ENCODE measurements at regions not wholly inside any gene's neighbourhood (a gene's known extent, or its start where the extent isn't known, plus 50 kb on each side); places are given as distances from the start of the nearest gene placed in this dataset.

GRCh38 chr4:124866301-124866700 is 153.8 kb upstream of the ANKRD50 start:
- no peak for DNase-seq (ENCODE audit: low read depth)
- TF ChIP-seq CTCF (IDR thresholded peaks at IDR 0.05; ENCODE audit: insufficient read depth, low read depth, low read length) = no peak
- H3K4me3 ChIP-seq (ENCODE audit: low read depth, low read length) = no peak overlapping the region

- DNase-seq (ENCODE audit: low read depth) = no peak
- H3K4me3 ChIP-seq (ENCODE audit: low read depth, low read length) = no peak overlapping the region
- no peak for TF ChIP-seq CTCF (IDR thresholded peaks at IDR 0.05; ENCODE audit: insufficient read depth, low read depth, low read length)
These were observed 150.6 kb upstream of the ANKRD50 start for GRCh38 chr4:124863040-124863545.

- TF ChIP-seq CTCF (IDR thresholded peaks at IDR 0.05; ENCODE audit: insufficient read depth, low read depth, low read length) = no peak
- no peak overlapping the region for H3K4me3 ChIP-seq (ENCODE audit: low read depth, low read length)
- DNase-seq (ENCODE audit: low read depth) = no peak
These were observed 149.7 kb upstream of the ANKRD50 start for GRCh38 chr4:124862261-124862660.

GRCh38 chr4:124861761-124862160 is 149.2 kb upstream of the ANKRD50 start:
- no peak overlapping the region for H3K4me3 ChIP-seq (ENCODE audit: low read depth, low read length)
- TF ChIP-seq CTCF (IDR thresholded peaks at IDR 0.05; ENCODE audit: insufficient read depth, low read depth, low read length) = no peak
- no peak for DNase-seq (ENCODE audit: low read depth)

- peak; percentile 27 for DNase-seq (ENCODE audit: low read depth)
- no peak overlapping the region for H3K4me3 ChIP-seq (ENCODE audit: low read depth, low read length)
- no peak for TF ChIP-seq CTCF (IDR thresholded peaks at IDR 0.05; ENCODE audit: insufficient read depth, low read depth, low read length)
These were observed 142.4 kb upstream of the ANKRD50 start for GRCh38 chr4:124854968-124855367.

- TF ChIP-seq CTCF (IDR thresholded peaks at IDR 0.05; ENCODE audit: insufficient read depth, low read depth, low read length) = no peak
- H3K4me3 ChIP-seq (ENCODE audit: low read depth, low read length) = no peak overlapping the region
- peak; percentile 7 for DNase-seq (ENCODE audit: low read depth)
These were observed 139.2 kb upstream of the ANKRD50 start for GRCh38 chr4:124851741-124852140.

GRCh38 chr4:124846306-124846705 is 133.8 kb upstream of the ANKRD50 start:
- TF ChIP-seq CTCF (IDR thresholded peaks at IDR 0.05; ENCODE audit: insufficient read depth, low read depth, low read length) = no peak
- no peak overlapping the region for H3K4me3 ChIP-seq (ENCODE audit: low read depth, low read length)
- DNase-seq (ENCODE audit: low read depth) = no peak

Data from fibroblast of villous mesenchyme (primary cell).